ENCODE measurements at regions not wholly inside any gene's neighbourhood (a gene's known extent, or its start where the extent isn't known, plus 50 kb on each side); places are given as distances from the start of the nearest gene placed in this dataset.

- no peak overlapping the region for H4K8ac ChIP-seq (ENCODE audit: extremely low read depth, insufficient read depth, low read length)
- no peaks in the 10 kb centered on the region for H3K4me1 ChIP-seq (replicated peaks in 1 of 4; ENCODE audit: control insufficient read depth in 3 of 4, insufficient read depth in 4 of 4, low read length in 3 of 4)
- no peaks in the 10 kb centered on the region for H3K23me2 ChIP-seq (ENCODE audit: low read depth, low read length)
- H4K91ac ChIP-seq (replicated peaks; ENCODE audit: insufficient read length, low read length) = no peak overlapping the region
- no peaks in the 10 kb centered on the region for H3K79me2 ChIP-seq (ENCODE audit: control insufficient read depth in 1 of 2, insufficient read depth in 2 of 2, low read length in 2 of 2)
- no peak overlapping the region for H2BK5ac ChIP-seq (ENCODE audit: low read depth, low read length)
- no peaks in the 10 kb centered on the region for H3K27me3 ChIP-seq (replicated peaks in 1 of 4; ENCODE audit: control insufficient read depth in 3 of 4, extremely low read depth in 1 of 4, insufficient read depth in 3 of 4, low read length in 3 of 4)
- H3K27ac ChIP-seq (ENCODE audit: low read depth, low read length) = no peak overlapping the region
- no peak overlapping the region for H3K9ac ChIP-seq (replicated peaks in 1 of 4; ENCODE audit: extremely low read depth in 1 of 4, low read depth in 3 of 4, low read length in 3 of 4)
- no peak overlapping the region for H2AFZ ChIP-seq (ENCODE audit: low read length)
- no peak overlapping the region for H3K56ac ChIP-seq (replicated peaks; ENCODE audit: insufficient read length, low read depth, low read length)
- ChIA-PET POLR2A (ENCODE audit: partially characterized antibody) (no interaction called here), CTCF (ENCODE audit: partially characterized antibody) (interaction anchor here (1.4 kb wide), 1 partner anchor 12 kb away, joined by 3 read pairs; no protein-coding TSS in a partner anchor)
- no peaks in the 10 kb centered on the region for H3K36me3 ChIP-seq (ENCODE audit: control insufficient read depth in 2 of 4, insufficient read depth in 4 of 4, low read length in 3 of 4)
- H3K9me3 ChIP-seq (ENCODE audit: insufficient read depth in 2 of 2, low read depth in 1 of 2, low read length in 1 of 2) = peaks cover 2 to 4% of the 10 kb centered on the region in 2 experiments; a peak in 2 of 4 replicates
- no peak for TF ChIP-seq PHF8 (conservative IDR thresholded peaks at IDR 0.05; ENCODE audit: low read depth, low read length)
- no peak for TF ChIP-seq SRF (IDR thresholded peaks at IDR 0.05; ENCODE audit: low read depth, low read length)
- TF ChIP-seq SIN3A (conservative IDR thresholded peaks at IDR 0.05 in 1 of 2, IDR thresholded peaks at IDR 0.05 in 1 of 2; ENCODE audit: low read depth in 1 of 2, low read length in 2 of 2) = no peak
- TF ChIP-seq KDM4A (IDR thresholded peaks at IDR 0.05; ENCODE audit: low read depth, low read length, severe bottlenecking) = no peak
- TF ChIP-seq ASH2L (IDR thresholded peaks at IDR 0.05; ENCODE audit: low read length) = no peak
- TF ChIP-seq TAF7 (optimal IDR thresholded peaks at IDR 0.05; ENCODE audit: borderline replicate concordance, low read depth, low read length) = no peak
- TF ChIP-seq RXRA (IDR thresholded peaks at IDR 0.05; ENCODE audit: insufficient read depth, low read depth, low read length) = no peak
- no peak for TF ChIP-seq ATF3 (IDR thresholded peaks at IDR 0.05; ENCODE audit: insufficient read depth, low read depth, low read length)
- TF ChIP-seq ZNF274 (IDR thresholded peaks at IDR 0.05; ENCODE audit: borderline replicate concordance, extremely low read depth, low read length) = no peak
- TF ChIP-seq E2F6 (IDR thresholded peaks at IDR 0.05) = no peak
- no peak overlapping the region for H2BK120ac ChIP-seq (replicated peaks; ENCODE audit: low read depth, low read length)
- no peak overlapping the region for H3K18ac ChIP-seq (ENCODE audit: extremely low read depth, low read length)
- no peaks in the 10 kb centered on the region for H3K79me1 ChIP-seq (ENCODE audit: low read depth, low read length)
- no peak overlapping the region for H2AK5ac ChIP-seq (ENCODE audit: low read depth, low read length)
- no peak overlapping the region for H2BK15ac ChIP-seq (ENCODE audit: low read length)
- no peak overlapping the region for H3K14ac ChIP-seq (ENCODE audit: insufficient read length)
- H4K5ac ChIP-seq (ENCODE audit: insufficient read length, low read depth, low read length) = no peak overlapping the region
- H3K4ac ChIP-seq (replicated peaks; ENCODE audit: insufficient read length, low read depth, low read length) = no peak overlapping the region
- H2BK12ac ChIP-seq (ENCODE audit: low read depth, low read length) = no peak overlapping the region
- DNase-seq (ENCODE audit: low read depth in 1 of 2, low spot score in 2 of 2) = no peak
- no peak overlapping the region for H3K23ac ChIP-seq (ENCODE audit: insufficient read length)
- FAIRE-seq = no peak
- no peak overlapping the region for H3K4me3 ChIP-seq (ENCODE audit: extremely low read depth in 1 of 4, insufficient read depth in 2 of 4, low read depth in 3 of 4, low read length in 4 of 4)
- H4K20me1 ChIP-seq (replicated peaks in 1 of 2; ENCODE audit: control insufficient read depth in 1 of 2, insufficient read depth in 2 of 2, low read length in 2 of 2) = no peaks in the 10 kb centered on the region
- no peak overlapping the region for H3K4me2 ChIP-seq (ENCODE audit: insufficient read depth in 1 of 2, low read depth in 2 of 2, low read length in 2 of 2)
- no peak overlapping the region for H2BK20ac ChIP-seq (ENCODE audit: low read length)
Observed at GRCh38 chr18:39911716-39912115, 2043.3 kb upstream of the PIK3C3 start.

All from H1 (cell line).